SK-N-SH treated with all-trans-retinoic acid at 6 μM for 48 hours (cell line): ENCODE measurements at regions not wholly inside any gene's neighbourhood (a gene's known extent, or its start where the extent isn't known, plus 50 kb on each side); places are given as distances from the start of the nearest gene placed in this dataset.

ENCODE experiments used
- ATAC-seq: fragments of 200-7000 bp; cut with Tn5 transposase; 3 replicates; pipeline ENCODE4 v1.9.1; 2020; ENCODE audit warnings: mild to moderate bottlenecking, moderate library complexity
- ARNTL ChIP-seq: fragments of 450-650 bp; formaldehyde crosslinking; IDR thresholded peaks from 2 replicates; pipeline ENCODE4 v1.5.0; 2020; ENCODE audit warnings: low read depth, mild to moderate bottlenecking, moderate library complexity, borderline replicate concordance
- BACH2 ChIP-seq: fragments of 250-450 bp; sonication (Bioruptor Pico); IDR thresholded peaks from 2 replicates; pipeline ENCODE4 v1.9.0; 2021; ENCODE audit warnings: mild to moderate bottlenecking, borderline replicate concordance
- CREB5 ChIP-seq: fragments of 250-450 bp; sonication (Bioruptor Pico); IDR thresholded peaks from 2 replicates; pipeline ENCODE4 v1.5.1; 2020; ENCODE audit warnings: low read depth, mild to moderate bottlenecking, moderate library complexity
- CSDC2 ChIP-seq: fragments of 250-450 bp; sonication (Bioruptor Pico); IDR thresholded peaks from 2 replicates; pipeline ENCODE4 v1.5.0; 2020; ENCODE audit warnings: mild to moderate bottlenecking, moderate library complexity
- CSRNP3 ChIP-seq: fragments of 250-450 bp; sonication (Bioruptor Pico); IDR thresholded peaks from 2 replicates; pipeline ENCODE4 v1.5.1; 2021; ENCODE audit warnings: mild to moderate bottlenecking, moderate library complexity
- ESRRG ChIP-seq: fragments of 250-450 bp; sonication (Bioruptor Pico); IDR thresholded peaks from 2 replicates; pipeline ENCODE4 v1.6.1; 2021; ENCODE audit warnings: mild to moderate bottlenecking
- GLIS3 ChIP-seq: fragments of 250-450 bp; sonication (Bioruptor Pico); IDR thresholded peaks from 2 replicates; pipeline ENCODE4 v1.5.0; 2020; ENCODE audit warnings: mild to moderate bottlenecking, moderate library complexity
- ISL1 ChIP-seq: fragments of 250-450 bp; sonication (Bioruptor Pico); IDR thresholded peaks from 2 replicates; pipeline ENCODE4 v2.1.2; 2022; ENCODE audit warnings: mild to moderate bottlenecking, moderate library complexity
- OSR1 ChIP-seq: fragments of 250-450 bp; sonication (Bioruptor Pico); IDR thresholded peaks from 2 replicates; pipeline ENCODE4 v1.8.0; 2022; ENCODE audit warnings: moderate library complexity, mild to moderate bottlenecking, inconsistent platforms
- POU6F1 ChIP-seq: fragments of 250-450 bp; sonication (Bioruptor Pico); IDR thresholded peaks from 2 replicates; pipeline ENCODE4 v1.8.0; 2021; ENCODE audit warnings: low read depth, mild to moderate bottlenecking, moderate library complexity, borderline replicate concordance
- PPARA ChIP-seq: fragments of 250-450 bp; sonication (Bioruptor Pico); IDR thresholded peaks from 2 replicates; pipeline ENCODE4 v1.5.0; 2020; ENCODE audit warnings: mild to moderate bottlenecking, borderline replicate concordance
- RARB ChIP-seq: fragments of 250-450 bp; sonication (Bioruptor Pico); IDR thresholded peaks from 2 replicates; pipeline ENCODE4 v1.8.0; 2021; ENCODE audit warnings: mild to moderate bottlenecking, moderate library complexity
- SNAI2 ChIP-seq: fragments of 250-450 bp; sonication (Bioruptor Pico); IDR thresholded peaks from 2 replicates; pipeline ENCODE4 v1.5.0; 2020; ENCODE audit warnings: mild to moderate bottlenecking, moderate library complexity
- TCF4 ChIP-seq: fragments of 250-450 bp; sonication (Bioruptor Pico); IDR thresholded peaks from 2 replicates; pipeline ENCODE4 v1.8.0; 2021; ENCODE audit warnings: mild to moderate bottlenecking, moderate library complexity, borderline replicate concordance
- TOX ChIP-seq: fragments of 250-450 bp; sonication (Bioruptor Pico); IDR thresholded peaks from 2 replicates; pipeline ENCODE4 v1.8.0; 2021; ENCODE audit warnings: mild to moderate bottlenecking, moderate library complexity, borderline replicate concordance
- TSHZ2 ChIP-seq: fragments of 250-450 bp; sonication (Bioruptor Pico); IDR thresholded peaks from 2 replicates; pipeline ENCODE4 v1.5.0; 2020; ENCODE audit warnings: mild to moderate bottlenecking, moderate library complexity
- ZC3H10 ChIP-seq: fragments of 250-450 bp; sonication (Bioruptor Pico); IDR thresholded peaks from 2 replicates; pipeline ENCODE4 v1.5.1; 2021; ENCODE audit warnings: mild to moderate bottlenecking, moderate library complexity
- ZFP3 ChIP-seq: fragments of 250-450 bp; sonication (Bioruptor Pico); IDR thresholded peaks from 2 replicates; pipeline ENCODE4 v1.5.0; 2020; ENCODE audit warnings: mild to moderate bottlenecking, moderate library complexity
- ZFP30 ChIP-seq: fragments of 450-650 bp; formaldehyde crosslinking; IDR thresholded peaks from 2 replicates; pipeline ENCODE4 v1.5.0; 2022; ENCODE audit warnings: mild to moderate bottlenecking, moderate library complexity
- ZNF565 ChIP-seq: fragments of 450-650 bp; formaldehyde crosslinking; conservative IDR thresholded peaks from 2 replicates; pipeline ENCODE4 v1.5.0; 2020; ENCODE audit warnings: low read depth, mild to moderate bottlenecking, moderate library complexity
- ZNF70 ChIP-seq: fragments of 450-650 bp; formaldehyde crosslinking; IDR thresholded peaks from 2 replicates; pipeline ENCODE4 v1.5.0; 2020; ENCODE audit warnings: mild to moderate bottlenecking, moderate library complexity
- ZNF8 ChIP-seq: fragments of 450-650 bp; formaldehyde crosslinking; IDR thresholded peaks from 2 replicates; pipeline ENCODE4 v1.5.0; 2020; ENCODE audit warnings: mild to moderate bottlenecking, moderate library complexity

GRCh38 chr16:63188086-63188771, 1152.0 kb upstream of the CDH8 start:
- no peak for ATAC-seq
- TF ChIP-seq SNAI2 (no peak), ARNTL (no peak), ZFP3 (CRISPR knock-in tag) (no peak), ZNF8 (CRISPR knock-in tag) (no peak), TCF4 (CRISPR knock-in tag) (no peak), ESRRG (CRISPR knock-in tag) (no peak), BACH2 (CRISPR knock-in tag) (no peak), GLIS3 (CRISPR knock-in tag) (no peak), ZNF565 (CRISPR knock-in tag) (no peak), ZC3H10 (CRISPR knock-in tag) (no peak), ZNF70 (CRISPR knock-in tag) (no peak), POU6F1 (CRISPR knock-in tag) (no peak), RARB (CRISPR knock-in tag) (no peak), CREB5 (CRISPR knock-in tag) (no peak), TSHZ2 (CRISPR knock-in tag) (no peak), ISL1 (no peak), CSRNP3 (CRISPR knock-in tag) (no peak), PPARA (CRISPR knock-in tag) (no peak)

- no peak for ATAC-seq
- TF ChIP-seq ZNF8 (CRISPR knock-in tag): no peak
- TF ChIP-seq RARB (CRISPR knock-in tag): no peak
Observed at GRCh38 chr16:63187638-63188037, 1151.4 kb upstream of the CDH8 start.

- no peak for ATAC-seq
- no peak for TF ChIP-seq ESRRG (CRISPR knock-in tag)
Observed at GRCh38 chr16:63185235-63185780, 1149.1 kb upstream of the CDH8 start.

GRCh38 chr16:63183743-63184142, 1147.5 kb upstream of the CDH8 start:
- ATAC-seq: no peak
- TF ChIP-seq TSHZ2 (CRISPR knock-in tag) (no peak), CREB5 (CRISPR knock-in tag) (no peak), ESRRG (CRISPR knock-in tag) (no peak), RARB (CRISPR knock-in tag) (no peak), ZFP3 (CRISPR knock-in tag) (no peak), GLIS3 (CRISPR knock-in tag) (no peak), ISL1 (no peak), CSDC2 (no peak), OSR1 (no peak), ZNF70 (CRISPR knock-in tag) (no peak), ZFP30 (no peak), CSRNP3 (CRISPR knock-in tag) (no peak), ZC3H10 (CRISPR knock-in tag) (no peak), SNAI2 (no peak), TOX (no peak), PPARA (CRISPR knock-in tag) (no peak), BACH2 (CRISPR knock-in tag) (no peak)
